ENCODE measurements at regions not wholly inside any gene's neighbourhood (a gene's known extent, or its start where the extent isn't known, plus 50 kb on each side); places are given as distances from the start of the nearest gene placed in this dataset.

DNA sequence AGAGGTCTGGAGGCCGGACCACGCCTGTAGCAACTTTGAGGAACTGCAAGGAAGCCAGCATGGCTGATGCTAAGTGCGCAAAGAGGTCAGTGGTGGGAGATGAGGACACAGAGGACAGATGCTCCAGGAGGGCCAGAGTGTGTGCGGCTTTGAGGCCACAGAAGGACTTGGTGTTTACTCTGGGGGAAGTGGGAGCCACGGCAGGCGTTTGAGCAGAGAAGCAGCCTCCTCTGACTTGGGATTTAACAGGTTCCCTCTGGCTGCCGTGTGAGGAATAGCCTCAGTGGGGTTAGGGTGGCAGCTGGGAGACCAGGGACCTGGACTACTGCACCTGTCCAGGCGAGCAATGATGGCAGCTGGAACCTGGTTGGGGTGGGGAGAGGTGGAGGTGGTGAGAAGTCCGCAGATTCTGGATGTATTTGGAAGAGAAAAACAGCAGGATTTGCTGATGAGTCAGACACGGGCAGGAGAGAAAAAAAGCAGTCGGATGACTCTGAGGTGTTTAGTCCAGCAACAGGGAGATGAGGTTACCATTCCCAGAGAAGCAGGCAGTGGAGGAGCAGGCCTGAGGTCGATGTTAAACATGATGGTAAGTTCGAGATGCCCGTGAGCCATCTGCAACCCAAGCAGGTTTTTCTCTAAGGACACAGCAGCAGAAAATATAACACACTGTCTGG is 143.5 kb downstream of the SCARB1 start:
- TF ChIP-seq ARNTL (CRISPR knock-in tag; IDR thresholded peaks at IDR 0.05; ENCODE audit: borderline replicate concordance, low read depth), result no peak
- TF ChIP-seq, protein P1, sequence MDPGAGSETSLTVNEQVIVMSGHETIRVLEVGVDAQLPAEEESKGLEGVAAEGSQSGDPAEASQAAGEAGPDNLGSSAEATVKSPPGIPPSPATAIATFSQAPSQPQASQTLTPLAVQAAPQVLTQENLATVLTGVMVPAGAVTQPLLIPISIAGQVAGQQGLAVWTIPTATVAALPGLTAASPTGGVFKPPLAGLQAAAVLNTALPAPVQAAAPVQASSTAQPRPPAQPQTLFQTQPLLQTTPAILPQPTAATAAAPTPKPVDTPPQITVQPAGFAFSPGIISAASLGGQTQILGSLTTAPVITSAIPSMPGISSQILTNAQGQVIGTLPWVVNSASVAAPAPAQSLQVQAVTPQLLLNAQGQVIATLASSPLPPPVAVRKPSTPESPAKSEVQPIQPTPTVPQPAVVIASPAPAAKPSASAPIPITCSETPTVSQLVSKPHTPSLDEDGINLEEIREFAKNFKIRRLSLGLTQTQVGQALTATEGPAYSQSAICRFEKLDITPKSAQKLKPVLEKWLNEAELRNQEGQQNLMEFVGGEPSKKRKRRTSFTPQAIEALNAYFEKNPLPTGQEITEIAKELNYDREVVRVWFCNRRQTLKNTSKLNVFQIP (CRISPR knock-in tag; IDR thresholded peaks at IDR 0.05; ENCODE audit: borderline replicate concordance, low read depth), result 0 out of 2 replicates have a peak, but pooled peaks have one; percentile 32
- no peak for TF ChIP-seq PATZ1 (CRISPR knock-in tag; IDR thresholded peaks at IDR 0.05; ENCODE audit: borderline replicate concordance)
- TF ChIP-seq CSRNP3 (CRISPR knock-in tag; IDR thresholded peaks at IDR 0.05), result 0 out of 2 replicates have a peak, but pooled peaks have one; percentile 7
- ATAC-seq, result peak; percentile 88

GRCh38 chr12:124719231-124719630 is 144.4 kb downstream of the SCARB1 start:
- ATAC-seq, result no peak
- TF ChIP-seq SNAI2 (CRISPR knock-in tag; IDR thresholded peaks at IDR 0.05), result no peak
- no peak for TF ChIP-seq ARNTL (CRISPR knock-in tag; IDR thresholded peaks at IDR 0.05; ENCODE audit: borderline replicate concordance, low read depth)
- TF ChIP-seq ZNF70 (CRISPR knock-in tag; IDR thresholded peaks at IDR 0.05), result no peak
- TF ChIP-seq OSR1 (CRISPR knock-in tag; IDR thresholded peaks at IDR 0.05), result no peak
- no peak for TF ChIP-seq PATZ1 (CRISPR knock-in tag; IDR thresholded peaks at IDR 0.05; ENCODE audit: borderline replicate concordance)
- no peak for TF ChIP-seq CSDC2 (CRISPR knock-in tag; IDR thresholded peaks at IDR 0.05)
- TF ChIP-seq TCF4 (CRISPR knock-in tag; IDR thresholded peaks at IDR 0.05; ENCODE audit: borderline replicate concordance), result no peak
- TF ChIP-seq ISL1 (CRISPR knock-in tag; IDR thresholded peaks at IDR 0.05), result no peak
- TF ChIP-seq, protein P2, sequence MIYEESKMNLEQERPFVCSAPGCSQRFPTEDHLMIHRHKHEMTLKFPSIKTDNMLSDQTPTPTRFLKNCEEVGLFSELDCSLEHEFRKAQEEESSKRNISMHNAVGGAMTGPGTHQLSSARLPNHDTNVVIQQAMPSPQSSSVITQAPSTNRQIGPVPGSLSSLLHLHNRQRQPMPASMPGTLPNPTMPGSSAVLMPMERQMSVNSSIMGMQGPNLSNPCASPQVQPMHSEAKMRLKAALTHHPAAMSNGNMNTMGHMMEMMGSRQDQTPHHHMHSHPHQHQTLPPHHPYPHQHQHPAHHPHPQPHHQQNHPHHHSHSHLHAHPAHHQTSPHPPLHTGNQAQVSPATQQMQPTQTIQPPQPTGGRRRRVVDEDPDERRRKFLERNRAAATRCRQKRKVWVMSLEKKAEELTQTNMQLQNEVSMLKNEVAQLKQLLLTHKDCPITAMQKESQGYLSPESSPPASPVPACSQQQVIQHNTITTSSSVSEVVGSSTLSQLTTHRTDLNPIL (CRISPR knock-in tag; IDR thresholded peaks at IDR 0.05; ENCODE audit: low read depth), result no peak
- no peak for TF ChIP-seq ZFP30 (CRISPR knock-in tag; IDR thresholded peaks at IDR 0.05)
- no peak for TF ChIP-seq RARB (CRISPR knock-in tag; IDR thresholded peaks at IDR 0.05)
- TF ChIP-seq, protein P1 (CRISPR knock-in tag; IDR thresholded peaks at IDR 0.05; ENCODE audit: borderline replicate concordance, low read depth), result no peak
- TF ChIP-seq ZNF565 (CRISPR knock-in tag; conservative IDR thresholded peaks at IDR 0.05; ENCODE audit: low read depth), result no peak
- no peak for TF ChIP-seq ESRRG (CRISPR knock-in tag; IDR thresholded peaks at IDR 0.05)
- TF ChIP-seq TOX (CRISPR knock-in tag; IDR thresholded peaks at IDR 0.05; ENCODE audit: borderline replicate concordance), result no peak
- TF ChIP-seq ZNF8 (CRISPR knock-in tag; IDR thresholded peaks at IDR 0.05), result no peak
- TF ChIP-seq, protein P3, sequence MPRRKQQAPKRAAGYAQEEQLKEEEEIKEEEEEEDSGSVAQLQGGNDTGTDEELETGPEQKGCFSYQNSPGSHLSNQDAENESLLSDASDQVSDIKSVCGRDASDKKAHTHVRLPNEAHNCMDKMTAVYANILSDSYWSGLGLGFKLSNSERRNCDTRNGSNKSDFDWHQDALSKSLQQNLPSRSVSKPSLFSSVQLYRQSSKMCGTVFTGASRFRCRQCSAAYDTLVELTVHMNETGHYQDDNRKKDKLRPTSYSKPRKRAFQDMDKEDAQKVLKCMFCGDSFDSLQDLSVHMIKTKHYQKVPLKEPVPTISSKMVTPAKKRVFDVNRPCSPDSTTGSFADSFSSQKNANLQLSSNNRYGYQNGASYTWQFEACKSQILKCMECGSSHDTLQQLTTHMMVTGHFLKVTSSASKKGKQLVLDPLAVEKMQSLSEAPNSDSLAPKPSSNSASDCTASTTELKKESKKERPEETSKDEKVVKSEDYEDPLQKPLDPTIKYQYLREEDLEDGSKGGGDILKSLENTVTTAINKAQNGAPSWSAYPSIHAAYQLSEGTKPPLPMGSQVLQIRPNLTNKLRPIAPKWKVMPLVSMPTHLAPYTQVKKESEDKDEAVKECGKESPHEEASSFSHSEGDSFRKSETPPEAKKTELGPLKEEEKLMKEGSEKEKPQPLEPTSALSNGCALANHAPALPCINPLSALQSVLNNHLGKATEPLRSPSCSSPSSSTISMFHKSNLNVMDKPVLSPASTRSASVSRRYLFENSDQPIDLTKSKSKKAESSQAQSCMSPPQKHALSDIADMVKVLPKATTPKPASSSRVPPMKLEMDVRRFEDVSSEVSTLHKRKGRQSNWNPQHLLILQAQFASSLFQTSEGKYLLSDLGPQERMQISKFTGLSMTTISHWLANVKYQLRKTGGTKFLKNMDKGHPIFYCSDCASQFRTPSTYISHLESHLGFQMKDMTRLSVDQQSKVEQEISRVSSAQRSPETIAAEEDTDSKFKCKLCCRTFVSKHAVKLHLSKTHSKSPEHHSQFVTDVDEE (CRISPR knock-in tag; IDR thresholded peaks at IDR 0.05), result no peak
- TF ChIP-seq BACH2 (CRISPR knock-in tag; IDR thresholded peaks at IDR 0.05; ENCODE audit: borderline replicate concordance), result no peak

Measured in SK-N-SH treated with all-trans-retinoic acid at 6 μM for 48 hours (cell line).